GM11168 (cell line): ENCODE measurements at regions not wholly inside any gene's neighbourhood (a gene's known extent, or its start where the extent isn't known, plus 50 kb on each side); places are given as distances from the start of the nearest gene placed in this dataset.
"Not testable (repeated sequence)": the region's sequence is repeated elsewhere in the genome, so short reads cannot be mapped to it uniquely, and the experiment has no call there.

Experiments
- in situ Hi-C: fragments of 300-500 bp; cut with MboI; formaldehyde crosslinking; loops from one replicate; pipeline ENCODE4 v1.12.0; 2022; ENCODE audit warnings: low sequenced_read_pairs; ENCODE audit not compliant: unreplicated experiment

DNA sequence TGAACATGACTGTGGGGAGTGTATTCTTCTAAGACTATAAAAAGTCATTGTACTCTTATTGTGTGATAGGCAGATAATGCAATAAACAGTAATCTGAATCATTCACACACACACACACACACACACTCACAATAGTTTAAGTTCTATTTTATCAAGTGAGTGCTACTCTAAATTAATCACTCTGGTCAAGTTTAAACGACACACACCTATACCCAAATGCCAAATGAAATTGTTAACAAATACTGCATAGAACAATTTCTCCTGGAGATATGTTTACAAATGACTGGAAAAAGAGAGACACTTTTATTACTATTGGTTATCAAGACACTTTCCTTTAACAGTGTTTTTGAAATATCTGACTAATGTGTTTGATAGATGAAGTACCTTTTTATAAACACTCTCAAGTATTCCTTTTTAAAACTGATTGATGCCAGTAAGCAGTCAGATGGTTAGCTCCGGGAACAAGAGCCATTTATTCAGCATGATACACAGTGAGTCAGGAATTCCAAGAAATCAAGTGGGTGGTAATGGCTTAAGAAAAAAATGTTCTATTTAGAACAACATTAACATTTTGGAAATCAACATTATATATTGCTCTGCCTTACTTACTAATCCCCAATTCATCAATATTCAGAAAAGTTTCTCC, 521.6 kb upstream of the ST8SIA4 start:
- in situ Hi-C loops, result no loop called here

DNA sequence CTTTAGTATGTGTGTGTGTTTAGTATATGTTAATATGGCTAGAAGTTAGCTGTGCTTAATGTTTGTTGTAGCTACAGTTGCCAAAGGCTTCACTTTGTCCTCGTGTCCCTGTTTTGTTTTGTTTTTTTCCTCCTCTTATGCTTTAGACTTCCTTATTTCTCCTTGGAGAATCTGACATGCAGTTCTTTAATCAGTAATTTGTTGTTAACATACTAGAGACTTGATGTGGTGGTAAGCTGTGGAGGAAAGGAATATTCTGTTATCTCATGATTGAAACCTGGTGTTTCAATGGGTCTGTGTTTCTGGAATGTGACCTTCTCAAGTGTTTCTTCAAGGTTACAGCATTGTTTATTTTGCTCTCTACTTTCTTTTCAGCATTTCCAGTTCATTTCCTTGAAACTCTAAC, 515.6 kb upstream of the ST8SIA4 start:
- in situ Hi-C loops, result no loop called here

DNA sequence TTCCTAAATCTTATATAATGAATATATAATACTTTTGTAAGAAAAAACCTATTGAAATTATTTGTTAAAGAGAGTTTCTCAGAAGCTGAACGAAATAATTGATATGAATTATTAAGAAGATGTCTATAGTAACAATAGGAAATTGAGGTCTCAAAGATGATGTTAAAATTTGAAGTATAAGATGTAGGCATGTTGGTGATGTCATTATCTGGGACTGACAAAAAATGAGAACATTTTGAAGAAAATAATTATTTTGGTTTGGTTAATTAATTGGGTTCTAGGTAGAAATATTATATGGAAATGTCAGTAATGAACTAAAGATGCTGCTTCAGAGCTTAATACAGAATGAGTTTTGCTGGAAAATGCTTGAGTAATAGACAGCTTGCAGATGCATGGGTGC, 501.4 kb upstream of the ST8SIA4 start:
- in situ Hi-C loops, result no loop called here

DNA sequence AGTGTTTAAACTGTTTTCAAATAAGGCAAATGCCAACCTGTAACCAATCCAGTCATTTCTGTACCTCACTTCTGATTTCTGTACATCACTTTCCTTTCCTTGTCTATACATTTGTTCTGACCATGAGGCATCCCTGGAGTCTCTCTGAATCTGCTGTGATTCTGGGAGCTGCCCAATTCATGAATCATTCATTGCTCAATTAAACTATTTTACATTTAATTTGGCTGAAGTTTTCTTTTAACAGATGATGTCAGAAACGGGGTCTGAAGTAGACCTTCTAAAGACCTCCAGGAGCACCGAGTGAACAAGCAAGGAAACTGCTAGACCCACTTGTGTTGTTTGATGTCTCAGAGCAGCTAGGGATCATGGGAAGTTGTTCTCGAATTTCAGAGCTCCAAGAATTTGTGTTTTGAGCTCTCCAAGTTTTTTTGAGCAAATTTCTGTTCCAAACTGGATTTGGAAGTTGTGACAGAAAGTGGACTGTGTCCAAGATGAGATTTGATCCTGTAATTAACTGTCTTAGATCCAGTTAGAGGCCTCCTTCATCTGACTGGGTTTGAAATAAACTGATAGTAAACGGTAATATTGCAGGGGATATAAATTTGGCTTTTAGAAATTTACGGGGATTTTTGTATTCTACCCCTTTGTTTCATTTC, 490.8 kb upstream of the ST8SIA4 start:
- in situ Hi-C loops, result no loop called here

DNA sequence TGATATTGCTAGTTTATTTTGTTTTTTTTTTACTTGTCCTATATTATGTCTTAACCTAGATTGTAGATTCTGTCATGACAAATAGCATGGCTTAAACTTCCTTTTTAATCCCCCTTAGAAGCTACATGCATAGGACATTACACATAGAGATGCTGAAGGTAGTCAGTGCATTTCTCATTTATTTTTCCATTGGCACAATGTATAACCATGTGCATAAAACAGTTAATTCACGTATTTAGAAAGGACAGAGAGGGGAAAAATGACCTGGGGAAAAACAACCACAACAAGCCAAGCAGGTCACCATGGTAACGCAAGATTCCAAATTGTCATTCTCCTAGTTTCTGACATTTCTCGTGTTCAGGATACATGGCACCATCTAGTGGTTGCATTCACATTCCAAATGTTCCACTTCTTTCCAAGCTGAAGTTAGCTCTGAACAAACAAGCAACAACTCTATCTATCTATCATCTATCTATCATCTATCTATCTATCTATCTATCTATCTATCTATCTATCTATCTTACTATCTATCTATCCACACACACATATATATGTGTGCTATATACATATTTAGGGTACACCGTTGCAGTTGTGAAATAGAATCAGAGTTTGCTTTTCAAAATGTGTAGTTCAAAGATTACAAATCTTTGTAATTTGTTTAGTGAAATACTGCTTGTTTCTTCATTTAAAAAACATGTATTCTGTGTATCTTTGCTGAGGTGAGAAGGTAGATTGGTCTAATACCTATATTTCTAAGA, 487.2 kb upstream of the ST8SIA4 start:
- in situ Hi-C loops, result no loop called here

- in situ Hi-C loops, result no loop called here
These were observed 482.2 kb upstream of the ST8SIA4 start for GRCh38 chr5:101385276-101385675.

DNA sequence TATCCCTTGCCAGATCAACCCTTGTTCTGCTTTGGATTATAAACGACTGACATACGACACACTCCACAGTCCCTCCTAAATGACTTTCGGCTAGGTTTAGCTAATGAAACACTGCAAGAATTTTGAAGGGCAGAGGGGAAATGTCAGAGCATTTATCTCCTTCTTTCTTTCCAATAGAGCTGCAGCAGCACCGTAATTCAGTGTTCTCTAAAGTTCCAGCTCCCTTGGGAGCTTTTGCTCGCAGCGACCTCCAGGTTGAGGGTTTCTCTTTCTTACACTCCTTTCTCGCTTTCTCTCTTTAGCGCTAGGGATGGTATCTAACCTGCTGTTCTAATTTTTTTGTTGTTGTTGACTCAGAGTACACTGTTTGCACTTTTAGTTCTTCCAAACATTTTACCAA, 467.1 kb upstream of the ST8SIA4 start:
- in situ Hi-C loops, result no loop called here

- in situ Hi-C loops, result no loop called here
These were observed 461.4 kb upstream of the ST8SIA4 start for GRCh38 chr5:101364469-101364868.

DNA sequence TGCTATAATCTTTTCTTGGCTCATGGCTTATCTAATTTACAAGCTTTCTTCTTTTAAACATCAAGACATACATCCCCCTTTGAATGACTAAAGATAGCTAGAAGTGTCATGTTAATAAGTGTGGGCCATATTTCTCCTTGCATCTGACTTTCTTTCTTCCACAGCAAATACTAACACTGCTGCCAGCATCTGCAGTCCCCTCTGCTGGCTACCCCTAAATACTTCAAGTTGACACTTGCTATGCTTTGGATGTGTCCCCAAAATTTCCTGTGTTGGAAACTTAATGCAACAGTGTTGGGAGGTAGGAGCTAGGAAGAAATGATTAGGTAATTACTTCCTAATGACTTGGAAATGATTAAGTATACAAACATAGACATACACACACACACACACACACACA, 459.0 kb upstream of the ST8SIA4 start:
- in situ Hi-C loops, result no loop called here

DNA sequence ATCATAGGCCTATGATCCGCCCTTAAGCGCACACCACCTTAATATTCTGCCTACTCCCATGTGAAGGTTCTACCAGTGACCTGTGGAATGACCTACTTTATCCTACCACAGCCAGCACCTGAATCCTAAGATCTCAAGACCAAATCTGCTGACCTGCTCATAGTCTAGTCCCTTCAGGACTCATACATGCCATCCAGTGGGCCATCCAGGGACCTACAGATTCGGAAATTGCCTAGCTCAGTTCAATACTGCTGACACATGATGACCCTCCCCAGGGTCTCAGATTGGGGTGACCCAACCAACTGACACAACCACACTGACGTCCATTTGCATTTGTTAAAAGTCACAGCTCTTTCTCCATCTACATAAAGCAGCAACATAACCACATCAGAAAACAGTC, 443.8 kb upstream of the ST8SIA4 start:
- in situ Hi-C loops, result no loop called here

DNA sequence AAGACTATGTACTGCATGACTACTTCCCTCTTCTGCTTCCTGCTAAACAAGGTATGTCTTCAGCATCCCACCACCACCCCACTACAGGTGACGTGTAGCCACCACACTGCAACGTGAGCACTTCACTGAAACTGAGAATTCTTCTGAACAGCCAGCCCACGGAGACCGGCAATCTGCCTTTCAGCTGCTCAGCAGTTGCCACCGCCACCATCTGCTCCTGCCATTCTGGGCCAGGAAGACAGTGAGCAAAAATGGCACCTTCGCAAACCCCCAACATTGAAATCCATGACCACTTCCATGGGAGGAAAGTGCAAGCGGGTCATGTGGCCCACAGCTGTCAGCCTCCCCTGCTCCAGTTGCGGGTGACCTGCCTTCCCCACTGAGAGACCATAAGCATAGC, 443.4 kb upstream of the ST8SIA4 start:
- in situ Hi-C loops, result no loop called here

DNA sequence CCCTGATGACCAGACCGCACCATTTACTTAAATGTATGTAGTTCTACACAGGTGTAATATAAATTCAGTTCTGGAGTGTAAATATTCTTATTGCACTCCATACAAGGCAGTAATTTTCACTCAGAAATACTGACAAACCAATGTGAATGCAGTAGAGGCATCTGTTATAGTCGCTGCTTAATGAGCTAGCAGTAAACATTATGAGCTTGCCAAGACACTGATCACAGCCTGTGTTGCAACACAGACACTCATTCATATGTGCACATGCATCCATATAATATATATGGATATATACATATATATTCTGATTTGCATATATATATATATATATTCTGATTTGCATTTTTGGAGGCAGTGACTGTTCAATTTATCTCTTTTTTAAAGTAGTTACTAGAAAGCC, 435.1 kb upstream of the ST8SIA4 start:
- in situ Hi-C loops, result no loop called here

- in situ Hi-C loops, result no loop called here
These were observed 424.7 kb upstream of the ST8SIA4 start for GRCh38 chr5:101327816-101328215.

- in situ Hi-C loops, result no loop called here
These were observed 423.7 kb upstream of the ST8SIA4 start for GRCh38 chr5:101326766-101327165.

GRCh38 chr5:101316401-101316800, 413.3 kb upstream of the ST8SIA4 start:
- in situ Hi-C loops, result not testable (repeated sequence)

DNA sequence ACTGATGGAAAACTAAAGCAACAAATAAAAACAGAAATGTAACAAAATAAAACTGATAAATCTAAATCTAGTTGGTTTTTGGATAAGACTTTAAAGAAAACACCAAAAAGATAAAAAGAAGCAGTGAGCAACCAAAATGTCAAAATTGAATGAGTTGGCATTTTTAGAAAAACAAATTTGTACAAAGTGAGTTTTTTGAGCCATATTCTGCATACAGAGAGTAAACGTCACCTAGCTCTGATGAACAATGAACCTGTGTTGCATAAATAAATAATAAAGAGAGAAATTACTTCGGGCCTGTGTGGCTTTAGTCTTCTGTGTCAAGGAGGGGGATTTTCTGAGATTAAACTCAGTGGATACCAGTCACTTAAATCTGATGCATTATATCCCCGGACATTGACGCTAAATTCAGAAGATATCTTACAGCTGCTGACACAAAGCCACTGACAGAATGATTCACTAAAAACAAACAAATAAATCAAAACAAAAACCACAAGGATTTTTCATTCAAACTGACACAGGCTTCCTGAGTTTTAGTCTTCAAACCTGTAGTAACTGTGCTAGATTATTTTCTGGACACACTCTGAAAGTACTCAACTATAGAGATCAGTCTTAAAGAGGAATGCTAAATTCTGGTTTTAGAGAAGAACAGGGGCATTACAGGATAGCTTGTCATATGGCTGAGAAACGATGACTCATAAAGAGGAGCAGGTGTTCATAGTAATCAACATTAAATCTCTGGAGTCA, 403.5 kb upstream of the ST8SIA4 start:
- in situ Hi-C loops, result no loop called here

DNA sequence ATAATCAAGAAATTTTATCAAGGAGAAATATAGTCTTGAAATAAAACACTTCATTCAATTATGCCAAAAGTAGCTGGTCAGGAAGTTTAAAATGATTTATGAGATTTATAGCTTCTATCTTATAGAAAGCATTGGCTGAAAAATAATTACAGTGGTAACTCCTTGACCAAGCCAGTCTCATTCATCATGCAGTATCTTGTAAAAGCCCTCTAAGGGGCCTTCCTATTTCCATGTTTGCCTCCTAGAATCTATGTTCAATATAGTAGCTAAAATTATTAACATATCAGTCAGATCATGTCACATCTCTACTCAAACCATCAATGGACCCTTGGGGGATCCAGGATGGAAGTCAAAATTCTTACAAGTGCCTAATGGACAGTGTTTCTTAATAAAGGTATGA, 393.4 kb upstream of the ST8SIA4 start:
- in situ Hi-C loops, result no loop called here

GRCh38 chr5:101292199-101292598, 389.1 kb upstream of the ST8SIA4 start:
- in situ Hi-C loops, result no loop called here

GRCh38 chr5:101290761-101291160, 387.7 kb upstream of the ST8SIA4 start:
- in situ Hi-C loops, result not testable (repeated sequence)

DNA sequence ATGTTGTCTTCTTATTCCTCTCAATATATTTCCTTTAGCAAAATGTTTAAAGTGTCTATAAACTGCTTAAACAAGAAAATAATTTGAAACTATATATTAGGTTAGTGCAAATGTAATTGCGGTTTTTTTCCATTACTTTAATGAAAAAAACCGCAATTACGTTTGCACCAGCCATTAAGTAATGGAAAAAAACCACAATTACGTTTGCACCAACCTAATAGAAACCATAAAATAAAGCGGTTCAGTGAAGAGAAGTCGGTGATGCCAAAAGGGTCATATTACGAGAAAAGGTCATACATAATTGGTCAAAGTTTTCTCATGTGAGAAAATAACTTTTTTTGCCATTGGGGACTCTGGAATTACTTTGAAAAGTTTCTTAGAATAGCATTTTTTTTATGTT, 385.6 kb upstream of the ST8SIA4 start:
- in situ Hi-C loops, result no loop called here
